GM23248 (cell line): ENCODE measurements at regions not wholly inside any gene's neighbourhood (a gene's known extent, or its start where the extent isn't known, plus 50 kb on each side); places are given as distances from the start of the nearest gene placed in this dataset.
A peak's percentile ranks its signal among the peaks of the same experiment; 100 is the strongest.

Experiments used
- DNase-seq: peaks from one replicate; pipeline ENCODE4 v3.0.0-alpha.2; 2015
- H2AFZ ChIP-seq: fragments of 200-600 bp; sonication (generic); 2 replicates; pipeline ENCODE4 v1.6.1; 2016; ENCODE audit warnings: antibody characterized with exemption
- H3F3A ChIP-seq: fragments of 200-600 bp; sonication (generic); 2 replicates; pipeline ENCODE4 v1.6.1; 2016; ENCODE audit warnings: mild to moderate bottlenecking, antibody characterized with exemption, mixed run types; ENCODE audit not compliant: insufficient read depth
- H3K27ac ChIP-seq: fragments of 200-600 bp; sonication (generic); 2 replicates; pipeline ENCODE4 v1.5.1; 2016; ENCODE audit warnings: mild to moderate bottlenecking
- H3K27me3 ChIP-seq: fragments of 200-600 bp; sonication (generic); replicated peaks from 2 replicates; pipeline ENCODE4 v1.6.1; 2016; ENCODE audit warnings: mild to moderate bottlenecking; ENCODE audit not compliant: insufficient read depth
- H3K36me3 ChIP-seq: fragments of 200-600 bp; sonication (generic); 2 replicates; pipeline ENCODE4 v1.6.1; 2016; ENCODE audit warnings: low read depth, mild to moderate bottlenecking
- H3K4me1 ChIP-seq: fragments of 200-600 bp; sonication (generic); 2 replicates; pipeline ENCODE4 v1.6.1; 2016; ENCODE audit warnings: mild to moderate bottlenecking; ENCODE audit not compliant: insufficient read depth
- H3K4me2 ChIP-seq: fragments of 200-600 bp; sonication (generic); one replicate; pipeline ENCODE4 v1.6.1; 2016; ENCODE audit warnings: mild to moderate bottlenecking; ENCODE audit not compliant: unreplicated experiment
- H3K4me3 ChIP-seq: fragments of 200-600 bp; sonication (generic); 2 replicates; pipeline ENCODE4 v1.5.1; 2016; ENCODE audit warnings: mild to moderate bottlenecking
- H3K79me2 ChIP-seq: fragments of 200-600 bp; sonication (generic); 2 replicates; pipeline ENCODE4 v1.6.1; 2016; ENCODE audit warnings: mild to moderate bottlenecking; ENCODE audit not compliant: insufficient read depth
- H3K9ac ChIP-seq: fragments of 200-600 bp; sonication (generic); 2 replicates; pipeline ENCODE4 v1.6.1; 2016; ENCODE audit warnings: mild to moderate bottlenecking
- H3K9me2 ChIP-seq: fragments of 200-600 bp; sonication (generic); 2 replicates; pipeline ENCODE4 v1.6.1; 2016; ENCODE audit warnings: mixed run types, mild to moderate bottlenecking, moderate library complexity; ENCODE audit not compliant: insufficient read depth
- H3K9me3 ChIP-seq: fragments of 200-600 bp; sonication (generic); one replicate; pipeline ENCODE4 v1.6.1; 2017; ENCODE audit warnings: low read depth
- H4K20me1 ChIP-seq: fragments of 200-600 bp; sonication (generic); 2 replicates; pipeline ENCODE4 v1.6.0; 2016; ENCODE audit not compliant: insufficient read depth
- EZH2 ChIP-seq: fragments of 200-600 bp; sonication (generic); IDR thresholded peaks from 2 replicates; pipeline ENCODE4 v1.6.1; 2018; ENCODE audit warnings: antibody characterized with exemption, mild to moderate bottlenecking; ENCODE audit not compliant: insufficient read depth, poor library complexity, severe bottlenecking
- EZH2phosphoT487 ChIP-seq: fragments of 200-600 bp; sonication (generic); IDR thresholded peaks from 2 replicates; pipeline ENCODE4 v1.6.1; 2018; ENCODE audit warnings: antibody characterized with exemption, moderate library complexity, mild to moderate bottlenecking, low read depth; ENCODE audit not compliant: insufficient read depth
- WGBS, 2 experiments: methylation state at CpG; one replicate each; pipeline ENCODE4 v1.1.6; 2015 to 2017; ENCODE audit warnings: low lambda C conversion rate in 2 of 2, low coverage in 1 of 2; ENCODE audit errors: missing lambda C conversion rate in 2 of 2; 5-methylcytosine and 5-hydroxymethylcytosine counted together
- in situ Hi-C: fragments of 300-500 bp; cut with MboI; formaldehyde crosslinking; loops from 2 replicates; pipeline ENCODE4 v1.15.0; 2020

DNA sequence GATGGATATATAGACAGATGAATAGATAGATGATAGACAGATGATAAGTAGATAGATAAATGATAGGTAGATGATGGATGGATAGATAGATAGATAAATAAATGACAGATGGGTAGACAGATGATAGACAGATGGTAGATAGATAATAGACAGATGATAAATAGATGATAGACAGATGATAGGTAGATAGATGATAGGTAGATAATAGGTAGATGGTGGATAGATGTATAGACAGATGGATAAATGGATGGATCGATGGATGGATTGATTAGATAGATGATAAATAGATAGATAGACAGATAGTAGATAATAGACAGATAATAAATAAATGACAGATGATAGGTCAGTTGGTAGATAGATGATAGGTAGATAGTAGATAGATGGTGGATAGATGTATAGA, 212.7 kb downstream of the NFATC2 start:
- TF ChIP-seq EZH2phosphoT487 (no peak), EZH2 (no peak)
- no peaks in the 10 kb centered on the region for H3K9me3 ChIP-seq
- 88% methylated on average over 1 of the region's 1 CpG for WGBS, 2 experiments
- H3K9ac ChIP-seq: no peak overlapping the region
- H3K79me2 ChIP-seq: no peaks in the 10 kb centered on the region
- H2AFZ ChIP-seq: no peak overlapping the region
- H3F3A ChIP-seq: peaks cover 11% of the 10 kb centered on the region
- no peak for DNase-seq
- peaks cover 12% of the 10 kb centered on the region for H3K4me1 ChIP-seq
- no peak overlapping the region for H3K27ac ChIP-seq
- H3K4me2 ChIP-seq: no peak overlapping the region
- no peaks in the 10 kb centered on the region for H3K9me2 ChIP-seq
- in situ Hi-C loops: no loop called here
- H4K20me1 ChIP-seq: no peaks in the 10 kb centered on the region
- no peaks in the 10 kb centered on the region for H3K36me3 ChIP-seq
- no peak overlapping the region for H3K4me3 ChIP-seq
- H3K27me3 ChIP-seq: no peaks in the 10 kb centered on the region

DNA sequence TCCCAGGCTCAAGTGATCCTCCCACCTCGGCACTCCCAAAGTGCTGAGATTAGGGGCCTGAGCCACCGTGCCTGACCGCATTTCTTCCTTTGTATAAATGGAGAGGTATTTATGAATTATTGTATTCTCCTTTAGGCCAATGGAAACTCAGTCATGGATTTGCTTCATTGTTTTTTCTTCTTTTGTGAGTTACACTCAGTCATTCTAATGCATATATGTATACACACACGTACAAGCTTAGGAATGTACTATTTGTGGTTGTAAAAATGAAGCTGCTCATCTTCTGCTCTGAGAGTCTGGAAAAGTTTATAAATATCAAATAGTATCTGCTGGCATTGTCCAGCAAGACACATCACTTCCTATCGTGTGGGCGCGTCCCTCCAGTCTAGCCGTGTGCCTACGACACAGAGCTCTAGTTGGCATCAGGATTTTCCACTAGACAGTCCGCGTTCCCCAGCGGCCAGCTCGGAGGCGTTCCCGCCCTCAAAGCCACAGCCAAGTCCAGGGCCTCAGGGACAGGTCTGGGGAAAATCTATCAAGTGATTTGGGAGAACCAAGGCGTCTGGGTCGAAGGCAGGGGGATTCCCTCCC, 215.2 kb downstream of the NFATC2 start:
- Histone ChIP-seq H4K20me1 (no peaks in the 10 kb centered on the region), H3K36me3 (no peaks in the 10 kb centered on the region), H3K9ac (peak overlapping the region; percentile 72), H2AFZ (no peak overlapping the region), H3K9me2 (no peaks in the 10 kb centered on the region), H3K4me1 (peaks cover 11% of the 10 kb centered on the region), H3K79me2 (no peaks in the 10 kb centered on the region), H3K9me3 (no peaks in the 10 kb centered on the region), H3K27me3 (no peaks in the 10 kb centered on the region), H3F3A (peaks cover 6% of the 10 kb centered on the region; the same call in 1 of the 2 replicates), H3K4me3 (no peak overlapping the region), H3K4me2 (peak overlapping the region; percentile 45), H3K27ac (peak overlapping the region; percentile 80)
- peak; percentile 95 for DNase-seq
- in situ Hi-C loops: no loop called here
- 28 to 42% methylated on average over 17 of the region's 17 CpGs for WGBS, 2 experiments
- TF ChIP-seq EZH2 (no peak), EZH2phosphoT487 (no peak)

DNA sequence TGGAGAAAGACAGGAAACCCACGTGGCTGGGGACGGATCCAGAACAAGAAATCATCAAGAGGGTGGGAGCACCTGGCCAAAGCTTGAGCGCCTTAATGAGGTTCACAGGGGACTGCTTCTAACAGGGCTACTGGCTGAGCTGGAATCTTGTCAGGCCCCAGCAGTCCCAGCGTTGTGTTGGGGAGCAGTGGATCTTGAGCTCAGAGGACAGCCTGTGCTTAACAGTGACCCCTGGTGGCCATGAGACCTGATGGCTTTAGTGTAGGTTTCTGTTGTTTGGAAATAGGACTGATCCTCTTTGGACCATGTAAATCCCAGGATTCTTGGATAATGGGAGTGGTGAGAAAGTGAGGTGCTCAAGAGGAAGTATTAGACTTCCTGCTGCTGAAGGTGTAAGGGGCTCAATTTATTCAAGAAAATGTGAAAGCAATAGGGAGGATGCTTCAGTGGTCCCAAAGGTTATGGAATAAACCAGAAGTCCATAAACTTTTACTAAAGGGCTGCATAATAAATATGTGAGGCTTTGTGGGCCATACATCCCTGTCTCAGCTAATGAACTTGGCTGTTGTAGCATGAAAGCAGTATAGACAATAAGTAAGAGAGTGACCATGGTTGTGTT, 216.2 kb downstream of the NFATC2 start:
- no peaks in the 10 kb centered on the region for H3K27me3 ChIP-seq
- H3K79me2 ChIP-seq: no peaks in the 10 kb centered on the region
- in situ Hi-C loops: no loop called here
- no peak overlapping the region for H3K9ac ChIP-seq
- peak overlapping the region; percentile 80 for H3K27ac ChIP-seq
- H2AFZ ChIP-seq: no peak overlapping the region
- H3K4me3 ChIP-seq: no peak overlapping the region
- no peaks in the 10 kb centered on the region for H3K9me2 ChIP-seq
- TF ChIP-seq EZH2: no peak
- no peak for TF ChIP-seq EZH2phosphoT487
- no peaks in the 10 kb centered on the region for H3K36me3 ChIP-seq
- H3K4me2 ChIP-seq: no peak overlapping the region
- peaks cover 11% of the 10 kb centered on the region for H3K4me1 ChIP-seq
- H3K9me3 ChIP-seq: no peaks in the 10 kb centered on the region
- H4K20me1 ChIP-seq: no peaks in the 10 kb centered on the region
- peak; percentile 46 for DNase-seq
- H3F3A ChIP-seq: peaks cover 6% of the 10 kb centered on the region; the same call in 1 of the 2 replicates
- 84 to 87% methylated on average over 4 of the region's 4 CpGs for WGBS, 2 experiments

DNA sequence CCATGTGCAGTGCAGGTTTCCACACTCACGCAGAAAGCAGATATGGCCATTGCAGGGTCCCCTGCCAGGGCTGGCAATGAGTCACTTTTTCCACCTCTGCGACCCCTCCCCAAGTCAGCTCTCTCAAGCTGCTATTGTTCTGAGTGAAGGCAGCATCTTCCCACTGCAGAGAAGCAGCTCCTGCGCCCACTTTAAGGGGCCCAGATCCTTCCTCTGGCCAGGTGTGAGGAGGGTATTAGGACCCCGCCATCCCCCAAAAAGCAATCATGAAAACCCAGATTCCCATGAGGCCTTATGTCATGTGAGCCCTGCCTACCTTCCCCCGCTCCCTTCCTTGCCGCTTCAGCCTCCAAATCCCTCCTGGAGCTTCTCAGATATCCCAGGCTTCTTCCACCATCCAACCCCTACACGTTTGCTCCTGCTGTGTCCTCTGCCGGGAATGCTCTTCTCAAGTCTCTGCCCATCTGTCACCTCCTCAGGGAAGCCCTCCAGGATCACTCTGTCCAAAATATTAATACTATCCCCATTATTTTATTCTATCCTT, 220.3 kb downstream of the NFATC2 start:
- H3K9ac ChIP-seq: no peak overlapping the region
- no peaks in the 10 kb centered on the region for H3K9me2 ChIP-seq
- H3K4me3 ChIP-seq: no peak overlapping the region
- no peaks in the 10 kb centered on the region for H3K79me2 ChIP-seq
- H3K4me1 ChIP-seq: peaks cover 6% of the 10 kb centered on the region
- TF ChIP-seq EZH2phosphoT487: no peak
- no peak for TF ChIP-seq EZH2
- WGBS, 2 experiments: 68 to 72% methylated on average over 8 of the region's 8 CpGs
- H4K20me1 ChIP-seq: no peaks in the 10 kb centered on the region
- DNase-seq: no peak
- H3K36me3 ChIP-seq: no peaks in the 10 kb centered on the region
- in situ Hi-C loops: loop anchor here (25.0 kb wide), 1 partner anchor 510 kb away; no protein-coding TSS in a partner anchor
- H3F3A ChIP-seq: no peaks in the 10 kb centered on the region
- H3K27ac ChIP-seq: no peak overlapping the region
- no peak overlapping the region for H2AFZ ChIP-seq
- no peaks in the 10 kb centered on the region for H3K27me3 ChIP-seq
- no peak overlapping the region for H3K4me2 ChIP-seq
- H3K9me3 ChIP-seq: no peaks in the 10 kb centered on the region
